ENCODE measurements at regions not wholly inside any gene's neighbourhood (a gene's known extent, or its start where the extent isn't known, plus 50 kb on each side); places are given as distances from the start of the nearest gene placed in this dataset.

- H3K27ac ChIP-seq, result no peak overlapping the region
- no peaks in the 10 kb centered on the region for H3K4me1 ChIP-seq
- TF ChIP-seq POLR2A (IDR thresholded peaks at IDR 0.05) (no peak), EP300 (IDR thresholded peaks at IDR 0.05) (no peak), CTCF (IDR thresholded peaks at IDR 0.05) (no peak), POLR2AphosphoS5 (IDR thresholded peaks at IDR 0.05) (no peak)
- H3K36me3 ChIP-seq, result no peaks in the 10 kb centered on the region
- no peaks in the 10 kb centered on the region for H3K9me3 ChIP-seq
- H3K27me3 ChIP-seq, result no peaks in the 10 kb centered on the region
- ATAC-seq, result no peak
- no peak overlapping the region for H3K4me3 ChIP-seq
- 72 to 85% methylated on average over 2 to 5 of the region's 11 CpGs for WGBS, 2 donors (ENCODE audit: low coverage in 1 of 2)
These were observed 137.9 kb upstream of the S100G start for GRCh38 chrX:16511796-16512776.

- Histone ChIP-seq H3K4me3 (no peak overlapping the region), H3K4me1 (no peaks in the 10 kb centered on the region), H3K27ac (no peak overlapping the region), H3K27me3 (no peaks in the 10 kb centered on the region), H3K9me3 (no peaks in the 10 kb centered on the region), H3K36me3 (no peaks in the 10 kb centered on the region)
- 64 to 100% methylated on average over 1 to 3 of the region's 3 CpGs for WGBS, 2 donors (ENCODE audit: low coverage in 1 of 2)
- TF ChIP-seq POLR2AphosphoS5 (IDR thresholded peaks at IDR 0.05) (no peak), EP300 (IDR thresholded peaks at IDR 0.05) (no peak), CTCF (IDR thresholded peaks at IDR 0.05) (no peak), POLR2A (IDR thresholded peaks at IDR 0.05) (no peak)
- ATAC-seq, result no peak
These were observed 133.6 kb upstream of the S100G start for GRCh38 chrX:16516232-16516876.

- WGBS, 2 donors (ENCODE audit: low coverage in 1 of 2), result 60% methylated on average over 1 of the region's 2 CpGs
- no peak for ATAC-seq
These were observed 132.8 kb upstream of the S100G start for GRCh38 chrX:16517039-16517605.

GRCh38 chrX:16518131-16518530 lies 131.8 kb upstream of the S100G start:
- TF ChIP-seq EP300 (IDR thresholded peaks at IDR 0.05) (no peak), POLR2A (IDR thresholded peaks at IDR 0.05) (no peak), CTCF (IDR thresholded peaks at IDR 0.05) (no peak)
- Histone ChIP-seq H3K27ac (no peak overlapping the region), H3K9me3 (no peaks in the 10 kb centered on the region), H3K4me1 (no peaks in the 10 kb centered on the region), H3K36me3 (no peaks in the 10 kb centered on the region), H3K4me3 (no peak overlapping the region), H3K27me3 (no peaks in the 10 kb centered on the region)
- no peak for ATAC-seq
- WGBS, 2 donors (ENCODE audit: low coverage in 1 of 2), result 100% methylated on average over 1 of the region's 3 CpGs; no CpG with 5 or more reads in 1 of the 2 donors

More at GRCh38 chrX:16517039-16517605, 132.8 kb upstream of the S100G start:
- H3K27ac ChIP-seq, result no peak overlapping the region
- no peak overlapping the region for H3K4me3 ChIP-seq
- no peaks in the 10 kb centered on the region for H3K9me3 ChIP-seq
- no peaks in the 10 kb centered on the region for H3K27me3 ChIP-seq
- no peak for TF ChIP-seq POLR2A (IDR thresholded peaks at IDR 0.05)
- no peak for TF ChIP-seq EP300 (IDR thresholded peaks at IDR 0.05)
- TF ChIP-seq POLR2AphosphoS5 (IDR thresholded peaks at IDR 0.05), result no peak
- TF ChIP-seq CTCF (IDR thresholded peaks at IDR 0.05), result no peak
- no peaks in the 10 kb centered on the region for H3K4me1 ChIP-seq
- H3K36me3 ChIP-seq, result no peaks in the 10 kb centered on the region
